OCI-LY3 (cell line): ENCODE measurements at regions not wholly inside any gene's neighbourhood (a gene's known extent, or its start where the extent isn't known, plus 50 kb on each side); places are given as distances from the start of the nearest gene placed in this dataset.

Experiments used
- H2AFZ ChIP-seq: fragments of 200-600, 300-600 bp; shearing (Covaris generic); 2 replicates; pipeline ENCODE4 v1.6.0; 2014; ENCODE audit warnings: antibody characterized with exemption, low read depth, low read length
- H3K27ac ChIP-seq: fragments of 200-600, 300-600 bp; sonication (generic); 2 replicates; pipeline ENCODE4 v1.5.1; 2014; ENCODE audit warnings: mild to moderate bottlenecking, low read length, moderate library complexity, mixed read lengths
- H3K27me3 ChIP-seq: fragments of 200-600, 300-600 bp; sonication (generic); 2 replicates; pipeline ENCODE4 v1.6.1; 2014; ENCODE audit warnings: low read depth, low read length, mixed read lengths
- H3K36me3 ChIP-seq: fragments of 200-600, 300-600 bp; sonication (generic); replicated peaks from 2 replicates; pipeline ENCODE3; 2014; ENCODE audit warnings: low read depth, low read length, mixed read lengths
- H3K4me1 ChIP-seq: fragments of 300-600, 200-600 bp; sonication (generic); 2 replicates; pipeline ENCODE4 v1.6.1; 2014; ENCODE audit warnings: low read length, mixed read lengths
- H3K4me2 ChIP-seq: fragments of 200-600, 300-600 bp; sonication (generic); 2 replicates; pipeline ENCODE4 v1.6.1; 2014; ENCODE audit warnings: low read length, mixed read lengths
- H3K4me3 ChIP-seq: fragments of 300-600, 200-600 bp; sonication (generic); 2 replicates; pipeline ENCODE4 v1.5.1; 2014; ENCODE audit warnings: antibody characterized with exemption, mild to moderate bottlenecking, low read length, moderate library complexity
- H3K79me2 ChIP-seq: fragments of 300-600, 200-600 bp; shearing (Covaris generic); 2 replicates; pipeline ENCODE4 v1.6.1; 2014; ENCODE audit warnings: mild to moderate bottlenecking, low read length, mixed read lengths
- H3K9ac ChIP-seq: fragments of 300-600, 200-600 bp; shearing (Covaris generic); 2 replicates; pipeline ENCODE4 v1.6.0; 2014; ENCODE audit warnings: mild to moderate bottlenecking, low read length, moderate library complexity
- H3K9me3 ChIP-seq: fragments of 200-600, 300-600 bp; shearing (Covaris generic); 2 replicates; pipeline ENCODE4 v1.6.1; 2014; ENCODE audit warnings: low read length, mixed read lengths; ENCODE audit not compliant: insufficient read depth
- H4K20me1 ChIP-seq: fragments of 200-600, 300-600 bp; sonication (generic); 2 replicates; pipeline ENCODE4 v1.6.1; 2016; ENCODE audit warnings: low read length, mixed read lengths; ENCODE audit not compliant: insufficient read depth
- EZH2phosphoT487 ChIP-seq: fragments of 200-600 bp; shearing (Covaris generic); IDR thresholded peaks from 2 replicates; pipeline ENCODE4 v1.6.1; 2018; ENCODE audit warnings: antibody characterized with exemption, mixed run types, low read depth
- TF ChIP-seq, protein P1 (sequence below): fragments of 200-600, 300-600 bp; sonication (generic); IDR thresholded peaks from 2 replicates; pipeline ENCODE4 v1.5.1; 2014; ENCODE audit warnings: antibody characterized with exemption, low read length, low read depth

DNA sequence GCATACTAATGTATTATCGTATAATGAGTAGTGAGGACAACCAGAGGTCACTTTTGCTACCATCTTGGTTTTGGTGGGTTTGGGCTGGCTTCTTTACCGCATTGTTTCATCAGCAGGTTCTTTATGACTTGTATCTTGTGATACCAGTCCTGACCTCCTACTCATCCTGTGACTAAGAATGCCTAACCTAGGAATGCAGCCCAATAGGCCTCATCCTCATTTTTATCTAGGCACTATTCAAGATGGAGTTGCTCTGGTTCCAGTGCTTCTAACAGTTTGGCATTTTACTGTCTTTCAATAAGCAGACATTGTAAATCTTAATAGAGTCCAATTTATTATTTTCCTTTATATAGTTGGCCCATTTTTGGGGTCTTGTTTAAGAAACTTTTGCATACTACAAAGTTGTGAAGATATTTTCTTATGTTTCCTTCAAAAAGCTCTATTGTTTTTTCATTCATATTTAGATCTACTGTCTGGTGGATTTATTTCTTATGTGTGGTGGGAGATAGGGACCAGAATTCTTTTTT, 60.8 kb upstream of the RNU6-1 start:
- H3K36me3 ChIP-seq, result no peaks in the 10 kb centered on the region
- no peaks in the 10 kb centered on the region for H3K79me2 ChIP-seq
- no peak overlapping the region for H3K4me2 ChIP-seq
- H4K20me1 ChIP-seq, result no peaks in the 10 kb centered on the region
- H3K9me3 ChIP-seq, result peaks cover 10% of the 10 kb centered on the region; the same call in 1 of the 2 replicates
- H3K4me3 ChIP-seq, result no peak overlapping the region
- no peak overlapping the region for H3K27ac ChIP-seq
- H3K27me3 ChIP-seq, result no peaks in the 10 kb centered on the region
- H2AFZ ChIP-seq, result no peak overlapping the region
- no peak overlapping the region for H3K9ac ChIP-seq
- H3K4me1 ChIP-seq, result peaks cover 14% of the 10 kb centered on the region
- TF ChIP-seq EZH2phosphoT487, result no peak
- TF ChIP-seq, protein P1, sequence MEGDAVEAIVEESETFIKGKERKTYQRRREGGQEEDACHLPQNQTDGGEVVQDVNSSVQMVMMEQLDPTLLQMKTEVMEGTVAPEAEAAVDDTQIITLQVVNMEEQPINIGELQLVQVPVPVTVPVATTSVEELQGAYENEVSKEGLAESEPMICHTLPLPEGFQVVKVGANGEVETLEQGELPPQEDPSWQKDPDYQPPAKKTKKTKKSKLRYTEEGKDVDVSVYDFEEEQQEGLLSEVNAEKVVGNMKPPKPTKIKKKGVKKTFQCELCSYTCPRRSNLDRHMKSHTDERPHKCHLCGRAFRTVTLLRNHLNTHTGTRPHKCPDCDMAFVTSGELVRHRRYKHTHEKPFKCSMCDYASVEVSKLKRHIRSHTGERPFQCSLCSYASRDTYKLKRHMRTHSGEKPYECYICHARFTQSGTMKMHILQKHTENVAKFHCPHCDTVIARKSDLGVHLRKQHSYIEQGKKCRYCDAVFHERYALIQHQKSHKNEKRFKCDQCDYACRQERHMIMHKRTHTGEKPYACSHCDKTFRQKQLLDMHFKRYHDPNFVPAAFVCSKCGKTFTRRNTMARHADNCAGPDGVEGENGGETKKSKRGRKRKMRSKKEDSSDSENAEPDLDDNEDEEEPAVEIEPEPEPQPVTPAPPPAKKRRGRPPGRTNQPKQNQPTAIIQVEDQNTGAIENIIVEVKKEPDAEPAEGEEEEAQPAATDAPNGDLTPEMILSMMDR, result no peak

DNA sequence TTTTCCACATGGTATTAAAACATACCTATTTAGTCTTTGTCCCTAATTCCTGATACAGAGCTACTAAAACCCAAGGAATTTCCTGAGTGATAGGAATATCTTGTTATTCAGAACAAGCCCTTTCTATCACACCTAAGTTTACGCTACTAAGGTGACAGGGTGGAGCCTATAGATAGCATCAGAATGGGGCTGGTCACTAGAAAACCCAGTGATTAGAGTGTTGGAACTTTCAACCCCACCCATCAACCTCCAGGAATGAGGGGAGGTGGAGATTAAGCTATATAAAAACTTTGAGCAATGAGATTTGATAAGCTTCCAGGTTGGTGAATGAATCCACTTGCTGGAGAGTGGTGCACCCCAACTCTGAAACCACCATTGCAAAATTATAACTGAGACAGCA, 62.1 kb upstream of the RNU6-1 start:
- Histone ChIP-seq H3K9ac (no peak overlapping the region), H3K4me2 (no peak overlapping the region), H2AFZ (no peak overlapping the region), H3K4me1 (peaks cover 14% of the 10 kb centered on the region), H4K20me1 (no peaks in the 10 kb centered on the region), H3K27ac (no peak overlapping the region), H3K4me3 (no peak overlapping the region), H3K36me3 (no peaks in the 10 kb centered on the region), H3K9me3 (0 out of 2 replicates have a peak, but pooled peaks cover 4% of the 10 kb centered on the region), H3K27me3 (no peaks in the 10 kb centered on the region), H3K79me2 (no peaks in the 10 kb centered on the region)
- TF ChIP-seq EZH2phosphoT487, result no peak

DNA sequence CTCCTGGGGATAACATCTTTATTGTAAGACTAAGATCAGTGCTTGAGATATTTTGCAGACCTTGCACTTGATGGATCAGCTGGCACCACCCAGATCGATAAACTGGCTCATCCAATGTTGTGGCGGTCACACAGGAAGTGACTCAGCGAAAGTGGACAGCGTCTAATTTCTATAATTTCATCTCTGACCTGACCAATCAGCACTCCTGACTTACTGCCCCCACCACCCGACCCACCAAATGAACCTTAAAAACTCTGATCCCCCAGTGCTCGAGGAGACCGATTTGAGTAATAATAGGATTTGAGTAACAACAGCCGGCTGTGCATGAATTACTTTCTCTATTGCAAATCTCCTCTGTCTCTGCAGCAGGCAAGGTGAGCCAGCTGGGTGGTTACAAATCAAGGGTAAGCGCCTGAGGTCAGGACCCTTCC, 62.7 kb upstream of the RNU6-1 start:
- H3K36me3 ChIP-seq, result no peaks in the 10 kb centered on the region
- peak overlapping the region; percentile 53 for H3K4me3 ChIP-seq
- no peaks in the 10 kb centered on the region for H3K27me3 ChIP-seq
- H3K27ac ChIP-seq, result no peak overlapping the region
- H3K4me2 ChIP-seq, result peak overlapping the region; percentile 38
- TF ChIP-seq, protein P1, result no peak
- TF ChIP-seq EZH2phosphoT487, result no peak
- 0 out of 2 replicates have a peak, but pooled peaks cover 4% of the 10 kb centered on the region for H3K9me3 ChIP-seq
- no peaks in the 10 kb centered on the region for H4K20me1 ChIP-seq
- H3K9ac ChIP-seq, result no peak overlapping the region
- H3K79me2 ChIP-seq, result no peaks in the 10 kb centered on the region
- H3K4me1 ChIP-seq, result peaks cover 14% of the 10 kb centered on the region
- peak overlapping the region; percentile 31; the same call in 1 of the 2 replicates for H2AFZ ChIP-seq

DNA sequence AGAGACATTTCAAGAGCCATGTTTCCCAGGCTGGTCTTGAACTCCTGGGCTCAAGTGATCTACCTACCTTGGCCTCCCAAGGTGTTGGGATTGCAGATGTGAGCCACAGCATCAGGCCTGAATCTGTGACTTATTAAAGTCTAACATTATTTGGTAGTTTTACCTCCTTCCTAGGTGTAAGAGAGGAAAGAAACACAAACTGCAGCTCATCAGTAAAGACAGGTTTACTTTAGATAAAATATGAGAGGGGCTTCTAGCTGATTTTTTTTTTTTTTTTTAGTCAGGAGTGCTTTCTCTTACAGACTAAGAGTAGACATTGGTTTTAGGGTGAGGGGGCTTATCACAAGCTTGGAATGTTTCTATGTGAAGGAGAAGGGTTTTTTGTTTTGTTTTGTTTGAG, 63.9 kb upstream of the RNU6-1 start:
- no peak overlapping the region for H3K27ac ChIP-seq
- no peaks in the 10 kb centered on the region for H4K20me1 ChIP-seq
- H3K4me2 ChIP-seq, result no peak overlapping the region
- no peak overlapping the region for H3K9ac ChIP-seq
- no peak overlapping the region for H3K4me3 ChIP-seq
- peaks cover 14% of the 10 kb centered on the region for H3K4me1 ChIP-seq
- 0 out of 2 replicates have a peak, but pooled peaks cover 4% of the 10 kb centered on the region for H3K9me3 ChIP-seq
- H3K79me2 ChIP-seq, result no peaks in the 10 kb centered on the region
- TF ChIP-seq, protein P1, result no peak
- TF ChIP-seq EZH2phosphoT487, result no peak
- H3K36me3 ChIP-seq, result no peaks in the 10 kb centered on the region
- 0 out of 2 replicates have a peak, but pooled peaks cover 5% of the 10 kb centered on the region for H3K27me3 ChIP-seq
- no peak overlapping the region for H2AFZ ChIP-seq
